ENCODE measurements at regions not wholly inside any gene's neighbourhood (a gene's known extent, or its start where the extent isn't known, plus 50 kb on each side); places are given as distances from the start of the nearest gene placed in this dataset.
A peak's percentile ranks its signal among the peaks of the same experiment; 100 is the strongest.

DNA sequence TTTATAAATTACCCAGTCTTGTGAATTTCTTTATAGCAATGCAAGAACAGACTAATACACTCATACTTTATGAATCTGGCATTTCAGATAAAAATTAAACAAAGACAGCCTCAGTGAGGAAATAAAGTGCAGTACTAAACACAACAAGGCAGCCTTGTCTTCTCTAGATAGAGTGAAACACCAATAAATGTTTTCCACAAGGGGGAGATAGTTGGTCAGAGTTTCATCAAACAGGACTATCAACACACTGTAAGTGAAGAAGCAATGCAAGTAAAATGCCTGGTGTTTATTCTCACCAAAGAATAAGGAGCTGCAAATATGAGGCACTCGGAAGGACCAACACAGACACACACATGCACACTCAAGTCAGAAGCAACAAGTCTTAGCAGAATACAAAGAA is 62.8 kb downstream of the FAM9B start:
- no peak overlapping the region for H3K4me2 ChIP-seq (ENCODE audit: insufficient read depth, low read length)
- H3K4me1 ChIP-seq (ENCODE audit: insufficient read depth, low read length): no peaks in the 10 kb centered on the region
- no peaks in the 10 kb centered on the region for H4K20me1 ChIP-seq (ENCODE audit: insufficient read depth, low read length)
- no peak for DNase-seq (ENCODE audit: insufficient read length, low spot score, missing footprints)
- TF ChIP-seq CTCF (IDR thresholded peaks at IDR 0.05; ENCODE audit: extremely low read depth, low read depth, low read length): peak; percentile 44
- no peaks in the 10 kb centered on the region for H3K9me3 ChIP-seq (ENCODE audit: low read depth, low read length)
- no peak overlapping the region for H3K4me3 ChIP-seq (ENCODE audit: insufficient read depth, low read length)
- H3K27me3 ChIP-seq (ENCODE audit: insufficient read depth, low read length): no peaks in the 10 kb centered on the region
- H3K27ac ChIP-seq (ENCODE audit: low read depth, low read length): no peak overlapping the region
- H3K79me2 ChIP-seq (ENCODE audit: insufficient read depth, low read length): no peaks in the 10 kb centered on the region
- H2AFZ ChIP-seq (ENCODE audit: low read length): no peak overlapping the region
- H3K36me3 ChIP-seq (ENCODE audit: insufficient read depth, low read length): no peaks in the 10 kb centered on the region

- TF ChIP-seq CTCF (IDR thresholded peaks at IDR 0.05; ENCODE audit: extremely low read depth, low read depth, low read length): no peak
- no peaks in the 10 kb centered on the region for H4K20me1 ChIP-seq (ENCODE audit: insufficient read depth, low read length)
- H3K4me1 ChIP-seq (ENCODE audit: insufficient read depth, low read length): no peaks in the 10 kb centered on the region
- no peak overlapping the region for H2AFZ ChIP-seq (ENCODE audit: low read length)
- no peaks in the 10 kb centered on the region for H3K79me2 ChIP-seq (ENCODE audit: insufficient read depth, low read length)
- no peaks in the 10 kb centered on the region for H3K9me3 ChIP-seq (ENCODE audit: low read depth, low read length)
- H3K36me3 ChIP-seq (ENCODE audit: insufficient read depth, low read length): no peaks in the 10 kb centered on the region
- no peak overlapping the region for H3K27ac ChIP-seq (ENCODE audit: low read depth, low read length)
- H3K4me2 ChIP-seq (ENCODE audit: insufficient read depth, low read length): no peak overlapping the region
- no peak for DNase-seq (ENCODE audit: insufficient read length, low spot score, missing footprints)
- no peaks in the 10 kb centered on the region for H3K27me3 ChIP-seq (ENCODE audit: insufficient read depth, low read length)
- H3K4me3 ChIP-seq (ENCODE audit: insufficient read depth, low read length): no peak overlapping the region
Observed at GRCh38 chrX:8969378-8969777, 64.5 kb downstream of the FAM9B start.

- no peaks in the 10 kb centered on the region for H3K36me3 ChIP-seq (ENCODE audit: insufficient read depth, low read length)
- H2AFZ ChIP-seq (ENCODE audit: low read length): no peak overlapping the region
- H3K4me3 ChIP-seq (ENCODE audit: insufficient read depth, low read length): no peak overlapping the region
- H3K79me2 ChIP-seq (ENCODE audit: insufficient read depth, low read length): no peaks in the 10 kb centered on the region
- no peak overlapping the region for H3K27ac ChIP-seq (ENCODE audit: low read depth, low read length)
- H3K9me3 ChIP-seq (ENCODE audit: low read depth, low read length): no peaks in the 10 kb centered on the region
- TF ChIP-seq CTCF (IDR thresholded peaks at IDR 0.05; ENCODE audit: extremely low read depth, low read depth, low read length): no peak
- no peaks in the 10 kb centered on the region for H4K20me1 ChIP-seq (ENCODE audit: insufficient read depth, low read length)
- H3K4me1 ChIP-seq (ENCODE audit: insufficient read depth, low read length): no peaks in the 10 kb centered on the region
- H3K4me2 ChIP-seq (ENCODE audit: insufficient read depth, low read length): no peak overlapping the region
- no peaks in the 10 kb centered on the region for H3K27me3 ChIP-seq (ENCODE audit: insufficient read depth, low read length)
- DNase-seq (ENCODE audit: insufficient read length, low spot score, missing footprints): no peak
Observed at GRCh38 chrX:8967461-8967860, 66.5 kb downstream of the FAM9B start.

GRCh38 chrX:8960957-8961468 is 72.9 kb downstream of the FAM9B start:
- no peak for TF ChIP-seq CTCF (IDR thresholded peaks at IDR 0.05; ENCODE audit: extremely low read depth, low read depth, low read length)
- Histone ChIP-seq H3K9me3 (ENCODE audit: low read depth, low read length) (no peaks in the 10 kb centered on the region), H4K20me1 (ENCODE audit: insufficient read depth, low read length) (no peaks in the 10 kb centered on the region), H3K27ac (ENCODE audit: low read depth, low read length) (no peak overlapping the region), H2AFZ (ENCODE audit: low read length) (no peak overlapping the region), H3K4me1 (ENCODE audit: insufficient read depth, low read length) (no peaks in the 10 kb centered on the region), H3K4me3 (ENCODE audit: insufficient read depth, low read length) (no peak overlapping the region), H3K36me3 (ENCODE audit: insufficient read depth, low read length) (no peaks in the 10 kb centered on the region), H3K79me2 (ENCODE audit: insufficient read depth, low read length) (no peaks in the 10 kb centered on the region), H3K27me3 (ENCODE audit: insufficient read depth, low read length) (peaks cover 4% of the 10 kb centered on the region), H3K4me2 (ENCODE audit: insufficient read depth, low read length) (no peak overlapping the region)
- DNase-seq (ENCODE audit: insufficient read length, low spot score, missing footprints): no peak
